Amniotic stem cell (primary cell): ENCODE measurements at regions not wholly inside any gene's neighbourhood (a gene's known extent, or its start where the extent isn't known, plus 50 kb on each side); places are given as distances from the start of the nearest gene placed in this dataset.
"Not testable (repeated sequence)": the region's sequence is repeated elsewhere in the genome, so short reads cannot be mapped to it uniquely, and the experiment has no call there.

Experiments used
- DNase-seq: peaks from one replicate; lab custom pipeline; 2025; lab: John Stamatoyannopoulos, UW

GRCh38 chr7:96561892-96562291 is 147.8 kb downstream of the SEM1 start:
- DNase-seq = no peak

GRCh38 chr7:96558530-96558929 is 151.1 kb downstream of the SEM1 start:
- no peak for DNase-seq

DNA sequence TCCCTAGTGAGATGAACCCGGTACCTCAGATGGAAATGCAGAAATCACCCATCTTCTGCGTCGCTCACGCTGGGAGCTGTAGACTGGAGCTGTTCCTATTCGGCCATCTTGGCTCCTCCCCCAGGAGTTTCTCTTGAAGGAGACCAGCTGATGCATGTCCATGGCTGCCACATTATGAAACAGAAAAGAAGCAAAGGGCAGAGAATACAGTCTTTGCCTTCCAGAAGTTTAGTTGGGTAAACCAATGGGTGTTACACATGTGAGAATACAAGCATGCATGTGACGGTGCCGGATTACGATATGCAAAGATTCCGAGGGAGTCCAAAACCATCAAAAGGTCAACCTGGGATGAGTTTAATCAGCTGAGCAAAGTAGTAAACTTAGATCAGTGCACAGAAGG is 151.6 kb downstream of the SEM1 start:
- no peak for DNase-seq

GRCh38 chr7:96557598-96557997 is 152.0 kb downstream of the SEM1 start:
- DNase-seq = not testable (repeated sequence)

DNA sequence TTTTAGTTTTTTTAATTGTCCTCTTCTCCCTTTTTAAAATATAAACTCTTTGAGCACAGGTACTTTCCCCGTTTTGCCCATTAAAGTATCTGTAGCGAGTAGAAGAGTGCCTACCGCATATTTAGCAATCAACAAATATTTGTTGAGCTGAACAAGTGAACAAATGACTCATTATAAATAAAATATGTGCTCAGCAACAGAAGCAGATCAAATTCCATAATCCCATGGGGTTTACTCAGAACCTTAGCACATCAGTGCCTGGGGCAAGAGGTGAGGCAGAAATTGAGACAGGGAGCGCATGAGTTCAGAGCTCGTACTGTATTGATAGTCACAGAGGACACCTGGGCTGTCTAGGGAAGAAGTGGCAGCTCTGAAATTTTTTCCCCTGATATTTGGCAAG is 161.0 kb downstream of the SEM1 start:
- DNase-seq = no peak

DNA sequence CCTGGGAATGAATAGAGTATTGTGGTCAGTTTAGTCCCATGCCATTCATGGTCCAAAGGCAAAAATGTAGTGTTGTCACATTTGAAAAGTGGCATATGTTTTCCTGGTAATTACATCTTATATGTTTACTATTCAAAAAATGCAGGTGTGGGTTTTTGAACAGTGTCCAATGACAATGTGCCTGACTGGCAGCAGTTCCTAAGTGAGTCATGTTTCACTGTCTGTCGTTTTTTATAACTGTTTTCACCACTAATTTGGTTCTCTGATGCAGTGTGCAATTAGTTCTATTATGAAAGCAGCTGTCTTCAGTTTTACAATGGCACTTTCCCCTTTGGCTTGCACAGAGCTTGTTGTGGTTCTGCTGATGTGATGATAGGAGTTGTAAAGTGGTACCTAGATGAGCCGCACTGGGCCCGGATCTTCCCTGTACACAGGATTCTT is 162.3 kb downstream of the SEM1 start:
- no peak for DNase-seq

DNA sequence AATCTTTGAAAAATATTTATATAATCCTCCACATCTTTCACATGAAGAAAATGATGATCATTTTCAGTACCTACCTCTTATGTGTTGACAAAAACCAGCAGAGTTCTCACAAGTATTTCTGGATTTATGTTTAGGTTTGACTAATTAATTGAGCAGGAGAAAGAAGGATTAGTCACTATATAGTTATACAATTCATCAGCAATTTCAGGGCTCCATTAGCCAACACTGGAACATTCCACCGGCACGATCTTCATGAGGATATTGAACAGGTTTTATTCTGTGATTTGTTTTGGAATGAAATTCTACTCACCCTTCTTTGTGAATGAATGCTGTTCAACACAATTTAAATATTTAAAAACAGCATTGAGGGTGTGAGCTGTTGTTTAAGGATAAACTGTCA is 163.2 kb downstream of the SEM1 start:
- DNase-seq = no peak

DNA sequence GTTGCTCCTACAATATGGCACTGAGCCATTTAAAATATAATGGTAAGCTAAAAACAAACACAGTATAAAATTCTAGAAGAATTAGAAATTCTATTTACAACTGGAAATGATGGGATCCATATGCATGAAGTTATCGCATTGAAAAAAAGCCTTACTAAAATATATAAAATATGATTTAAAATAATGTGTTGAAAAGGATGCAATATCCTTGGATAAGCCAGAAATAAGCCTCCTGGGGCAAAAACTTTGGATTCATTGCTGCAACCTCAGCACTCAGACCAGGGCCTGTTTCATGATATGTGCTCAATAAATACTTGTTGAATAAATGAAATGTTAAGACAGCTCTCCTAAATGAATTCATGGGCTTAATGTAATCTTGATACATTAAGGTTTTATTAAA is 170.2 kb downstream of the SEM1 start:
- no peak for DNase-seq

DNA sequence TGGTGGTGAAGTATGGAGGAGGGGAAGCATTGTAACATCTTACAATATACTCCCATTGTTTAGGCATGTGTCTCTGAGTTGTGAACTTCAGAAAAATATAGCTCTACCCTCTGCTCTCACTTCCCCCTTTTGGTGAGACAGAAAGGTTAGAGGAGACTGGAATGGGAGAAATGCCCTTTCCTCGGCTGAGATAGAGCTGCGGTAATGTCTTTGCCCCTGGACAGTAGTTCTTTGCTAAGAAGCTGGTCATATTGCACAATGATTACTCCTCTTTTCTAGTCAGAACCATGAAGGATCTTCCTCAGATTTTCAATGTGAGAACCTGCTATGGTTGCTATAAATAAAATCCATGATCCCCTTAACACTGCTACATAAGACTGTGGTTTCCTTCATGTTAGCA is 171.0 kb downstream of the SEM1 start:
- DNase-seq = no peak

DNA sequence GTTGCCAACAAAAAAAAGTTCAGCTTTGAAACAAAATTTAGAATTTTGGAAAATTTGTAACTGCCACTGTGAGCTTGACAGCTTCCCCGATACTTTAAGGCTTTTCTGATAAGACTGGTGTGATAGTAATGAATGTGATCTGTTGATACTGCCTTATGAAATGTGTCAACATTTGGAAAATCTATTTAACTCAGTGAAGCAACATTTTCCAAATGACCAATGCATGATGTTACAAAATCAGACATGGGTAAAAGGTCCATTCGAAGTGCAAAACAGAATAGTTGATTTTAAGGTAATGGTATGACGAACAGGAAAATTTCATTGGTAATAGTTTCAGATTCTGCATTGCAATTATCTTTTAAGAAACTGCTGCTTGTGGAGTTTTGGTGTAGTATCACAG is 175.4 kb downstream of the SEM1 start:
- DNase-seq = no peak

DNA sequence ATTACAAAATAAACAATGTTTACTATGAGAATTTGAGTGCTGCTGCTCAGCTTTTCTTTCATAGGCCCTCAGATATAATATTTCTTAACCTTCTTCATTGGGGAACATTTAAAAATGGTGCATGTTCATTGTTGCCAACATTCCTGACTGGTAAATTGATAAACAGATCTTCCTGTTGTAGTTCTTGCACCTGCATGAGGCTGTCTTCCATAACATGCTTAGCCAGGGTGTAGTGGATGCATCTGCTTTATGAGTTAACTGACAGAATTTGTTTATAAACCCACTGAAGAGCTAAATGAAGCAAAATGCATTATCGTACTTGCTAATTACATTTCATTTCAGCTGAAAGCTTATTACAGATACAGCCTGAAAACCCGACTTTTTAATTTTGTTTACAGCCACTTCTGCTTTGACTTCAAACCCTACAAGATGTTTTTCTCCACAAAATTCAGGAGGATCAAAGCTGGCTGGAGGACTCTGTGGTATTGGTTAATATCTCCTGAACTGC is 177.2 kb downstream of the SEM1 start:
- no peak for DNase-seq

- DNase-seq = no peak
Measured at GRCh38 chr7:96531331-96531730, 178.3 kb downstream of the SEM1 start.

GRCh38 chr7:96530786-96531185 is 178.9 kb downstream of the SEM1 start:
- no peak for DNase-seq

DNA sequence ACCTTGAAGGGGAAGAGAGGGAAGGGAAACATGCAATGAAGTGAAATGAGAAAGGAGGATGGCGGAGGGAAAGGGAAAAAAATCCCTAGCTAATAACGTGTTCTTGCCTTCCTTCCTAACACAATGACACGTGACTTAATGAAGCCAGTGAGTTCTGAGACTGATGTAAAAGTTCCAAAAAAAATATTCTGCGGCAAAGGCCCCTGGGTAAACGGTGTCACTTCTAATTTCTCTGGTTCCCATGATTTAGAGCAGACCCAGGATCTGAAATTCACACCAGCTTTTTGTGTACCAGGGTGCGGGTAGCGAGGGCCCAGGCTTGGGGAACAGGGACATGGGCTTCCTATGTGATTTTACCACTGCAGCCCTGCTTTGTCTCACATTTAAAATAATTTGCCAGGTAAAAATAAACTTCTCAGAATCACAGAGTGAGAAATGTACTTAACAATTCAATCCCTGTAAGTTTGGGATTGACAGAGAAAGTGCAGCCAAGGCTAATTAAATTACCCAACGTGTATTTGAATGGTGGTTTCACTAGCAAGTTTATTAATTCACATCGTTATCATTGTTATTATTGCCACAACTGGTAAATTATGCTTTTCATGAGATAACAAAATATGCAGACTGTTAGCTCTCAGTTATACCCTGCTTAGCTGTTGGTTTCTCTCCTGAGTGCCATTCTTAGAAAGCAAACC is 182.4 kb downstream of the SEM1 start:
- no peak for DNase-seq

DNA sequence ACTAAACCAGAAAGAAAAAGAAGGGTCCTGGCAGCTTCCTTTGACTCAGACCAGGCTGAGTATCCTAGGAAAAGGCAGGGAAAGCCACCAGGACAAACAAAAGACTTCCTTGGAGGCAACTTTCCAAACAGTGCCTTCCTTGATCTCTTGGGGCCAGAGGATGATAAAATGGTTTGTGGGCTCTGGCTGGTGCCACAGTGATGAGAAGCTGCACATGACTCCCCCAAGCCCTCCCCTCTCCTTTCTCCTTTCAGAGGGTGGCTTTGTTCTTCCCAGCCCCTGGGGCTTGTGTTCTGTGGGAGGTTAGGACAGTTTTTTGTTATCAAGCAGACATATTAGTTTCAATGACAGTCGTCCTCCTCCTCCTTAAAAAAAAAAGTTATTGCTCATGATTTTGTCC is 183.2 kb downstream of the SEM1 start:
- no peak for DNase-seq

DNA sequence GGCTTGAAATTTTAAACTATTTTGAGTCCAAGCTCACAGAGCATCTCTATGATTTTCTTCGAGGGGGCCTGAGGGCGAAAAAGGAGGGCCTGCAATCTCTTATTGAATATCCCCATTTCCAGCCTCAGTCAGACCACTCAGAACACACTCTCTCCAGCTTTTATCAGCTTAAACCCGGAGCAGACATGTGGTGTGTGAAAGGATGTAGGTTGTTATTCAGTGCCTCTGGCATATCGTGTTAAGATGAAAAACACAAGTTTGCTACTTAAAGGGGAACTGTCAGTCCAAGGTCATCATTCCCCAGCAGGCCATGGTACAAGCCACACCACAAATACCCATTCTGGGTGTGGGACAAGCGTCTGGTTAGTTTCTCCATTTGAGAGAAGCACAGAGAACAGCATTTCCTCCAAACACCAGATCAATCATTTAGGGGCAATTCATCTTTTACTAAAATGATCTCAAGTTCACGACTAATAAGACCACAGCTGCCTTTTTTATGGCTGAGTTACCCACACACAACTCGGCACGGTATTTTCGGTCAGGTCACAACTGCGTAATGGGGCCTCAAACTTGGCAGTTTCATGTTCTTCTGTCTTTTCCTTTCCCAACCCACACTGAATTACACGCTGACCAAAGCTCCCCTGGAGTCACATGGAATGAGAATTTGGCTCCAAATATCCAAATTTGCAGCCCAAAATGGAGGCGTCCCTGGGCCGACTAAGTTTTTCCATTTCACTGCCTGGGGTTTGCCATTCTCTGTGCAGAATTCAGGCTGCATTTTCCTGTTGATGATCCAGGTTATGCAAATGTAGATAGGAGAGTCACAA is 188.4 kb downstream of the SEM1 start:
- DNase-seq = no peak

DNA sequence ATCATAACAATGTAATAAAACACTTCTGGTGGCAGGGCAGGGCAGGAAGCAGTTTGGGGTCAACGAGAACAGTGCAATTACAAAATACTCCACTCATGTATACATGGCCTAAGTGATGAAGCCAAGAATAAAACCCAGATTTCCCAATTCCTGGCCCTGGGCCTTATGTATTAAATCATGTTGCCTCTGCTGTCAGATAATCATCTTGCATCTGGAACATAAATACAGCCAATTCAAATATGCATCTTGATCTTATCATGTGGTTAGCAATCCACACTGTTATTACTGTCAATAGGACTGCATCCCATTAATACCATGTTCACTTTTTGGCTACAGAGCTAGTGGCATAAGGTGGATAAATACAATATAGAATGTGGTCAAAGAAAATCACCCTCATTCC is 186.5 kb upstream of the SLC25A13 start:
- DNase-seq = no peak

DNA sequence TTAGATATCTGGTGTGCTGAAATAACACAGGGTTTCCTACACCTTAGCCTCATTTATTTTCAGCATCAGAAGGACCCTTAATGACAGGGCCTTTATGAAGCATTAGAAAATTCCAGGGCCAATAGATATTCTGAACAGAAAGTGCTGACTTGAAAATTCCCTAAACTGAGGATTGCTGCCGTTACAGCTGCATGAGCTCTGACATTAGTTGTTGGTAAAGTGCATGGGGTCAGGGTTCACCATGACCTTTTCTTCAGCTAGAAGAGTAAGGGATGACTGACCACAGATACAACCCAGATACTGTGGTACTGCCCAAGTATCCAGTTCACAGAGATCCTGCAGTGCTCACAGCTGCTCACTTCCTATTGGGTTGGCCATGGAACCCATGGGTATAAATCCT is 181.7 kb upstream of the SLC25A13 start:
- no peak for DNase-seq

DNA sequence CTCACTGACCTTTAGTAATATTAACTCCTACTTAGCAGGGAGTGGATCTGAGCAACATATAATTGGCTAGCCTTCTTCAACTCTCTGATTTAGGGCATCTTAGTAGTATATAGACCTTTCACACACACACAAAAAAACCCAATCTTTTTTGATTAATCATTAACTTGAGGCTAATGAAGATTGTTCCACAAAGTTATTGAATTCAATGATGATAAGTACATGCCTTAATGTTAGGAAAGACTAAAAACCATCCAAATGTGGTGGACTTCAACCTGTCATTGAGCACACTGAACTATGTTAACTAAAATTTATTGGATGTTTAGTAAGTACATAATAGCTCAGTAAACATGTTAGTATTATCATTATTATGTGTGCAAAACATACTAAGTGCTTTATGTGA is 179.4 kb upstream of the SLC25A13 start:
- DNase-seq = no peak

GRCh38 chr7:96499532-96499931 is 177.6 kb upstream of the SLC25A13 start:
- no peak for DNase-seq

- DNase-seq = no peak
Measured at GRCh38 chr7:96497567-96497966, 175.7 kb upstream of the SLC25A13 start.

GRCh38 chr7:96495751-96496216 is 173.9 kb upstream of the SLC25A13 start:
- DNase-seq = no peak

DNA sequence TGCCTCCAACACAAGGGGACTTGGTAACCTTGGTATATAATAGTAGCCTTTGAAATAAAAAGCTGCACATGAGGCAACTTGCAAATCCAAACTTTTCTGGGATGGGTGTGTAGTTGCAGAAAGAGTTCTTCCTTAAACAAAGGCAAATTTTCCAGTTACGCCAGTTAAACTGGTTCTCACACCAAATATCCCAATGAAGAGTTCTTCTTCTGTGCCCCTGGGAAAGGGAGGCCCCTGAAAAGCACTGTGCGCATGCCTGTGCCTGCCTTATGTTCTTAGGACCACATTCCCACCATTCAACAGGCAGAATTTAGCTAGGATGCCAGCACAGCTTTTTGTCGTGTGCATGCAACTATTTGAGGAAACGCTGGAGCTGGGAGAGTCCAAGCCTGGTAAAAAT is 164.8 kb upstream of the SLC25A13 start:
- DNase-seq = no peak
